Activated naive CD4-positive, alpha-beta T cell treated with anti-CD3 and anti-CD28 coated beads, Interleukin-2, amount 50 U/mL, for 24 hours (primary cell): ENCODE measurements at regions not wholly inside any gene's neighbourhood (a gene's known extent, or its start where the extent isn't known, plus 50 kb on each side); places are given as distances from the start of the nearest gene placed in this dataset.

Source experiments
- H3K27ac Mint-ChIP-seq: one replicate; pipeline ENCODE4 v1.8.0; 2021; ENCODE audit warnings: mild to moderate bottlenecking, mixed read lengths
- H3K27me3 Mint-ChIP-seq: one replicate; pipeline ENCODE4 v1.8.0; 2021; ENCODE audit warnings: mixed read lengths
- H3K36me3 Mint-ChIP-seq: one replicate; pipeline ENCODE4 v1.8.0; 2021; ENCODE audit warnings: mixed read lengths
- H3K4me1 Mint-ChIP-seq: one replicate; pipeline ENCODE4 v1.8.0; 2021; ENCODE audit warnings: mixed read lengths
- H3K4me3 Mint-ChIP-seq: one replicate; pipeline ENCODE4 v1.8.0; 2021; ENCODE audit warnings: mild to moderate bottlenecking, mixed read lengths
- H3K9me3 Mint-ChIP-seq: one replicate; pipeline ENCODE4 v1.8.0; 2021; ENCODE audit warnings: mixed read lengths

GRCh38 chr9:1443450-1443849, 393.3 kb downstream of the DMRT2 start:
- Mint-ChIP-seq H3K4me1 (no peaks in the 10 kb centered on the region), H3K27ac (no peak overlapping the region), H3K9me3 (no peaks in the 10 kb centered on the region), H3K36me3 (no peaks in the 10 kb centered on the region), H3K4me3 (no peak overlapping the region), H3K27me3 (peaks cover 5% of the 10 kb centered on the region)

- Mint-ChIP-seq H3K4me3 (no peak overlapping the region), H3K27ac (no peak overlapping the region), H3K27me3 (no peaks in the 10 kb centered on the region), H3K9me3 (no peaks in the 10 kb centered on the region), H3K36me3 (no peaks in the 10 kb centered on the region), H3K4me1 (no peaks in the 10 kb centered on the region)
These were observed 396.5 kb downstream of the DMRT2 start for GRCh38 chr9:1446671-1447070.

GRCh38 chr9:1453636-1454035, 403.5 kb downstream of the DMRT2 start:
- H3K27ac Mint-ChIP-seq = no peak overlapping the region
- no peaks in the 10 kb centered on the region for H3K4me1 Mint-ChIP-seq
- H3K9me3 Mint-ChIP-seq = no peaks in the 10 kb centered on the region
- H3K36me3 Mint-ChIP-seq = no peaks in the 10 kb centered on the region
- H3K27me3 Mint-ChIP-seq = peaks cover 3% of the 10 kb centered on the region
- no peak overlapping the region for H3K4me3 Mint-ChIP-seq

- H3K27ac Mint-ChIP-seq = no peak overlapping the region
- H3K36me3 Mint-ChIP-seq = no peaks in the 10 kb centered on the region
- H3K27me3 Mint-ChIP-seq = peaks cover 3% of the 10 kb centered on the region
- no peaks in the 10 kb centered on the region for H3K4me1 Mint-ChIP-seq
- no peak overlapping the region for H3K4me3 Mint-ChIP-seq
- H3K9me3 Mint-ChIP-seq = no peaks in the 10 kb centered on the region
These were observed 404.1 kb downstream of the DMRT2 start for GRCh38 chr9:1454211-1454610.

GRCh38 chr9:1454616-1455347, 404.6 kb downstream of the DMRT2 start:
- Mint-ChIP-seq H3K27me3 (peaks cover 3% of the 10 kb centered on the region), H3K27ac (no peak overlapping the region)

GRCh38 chr9:1455766-1456165, 405.6 kb downstream of the DMRT2 start:
- Mint-ChIP-seq H3K27ac (no peak overlapping the region), H3K36me3 (no peaks in the 10 kb centered on the region), H3K9me3 (no peaks in the 10 kb centered on the region), H3K4me1 (no peaks in the 10 kb centered on the region), H3K27me3 (peaks cover 3% of the 10 kb centered on the region), H3K4me3 (no peak overlapping the region)

More at GRCh38 chr9:1454616-1455347, 404.6 kb downstream of the DMRT2 start:
- no peaks in the 10 kb centered on the region for H3K9me3 Mint-ChIP-seq
- H3K36me3 Mint-ChIP-seq = no peaks in the 10 kb centered on the region
- no peaks in the 10 kb centered on the region for H3K4me1 Mint-ChIP-seq
- no peak overlapping the region for H3K4me3 Mint-ChIP-seq

GRCh38 chr9:1456301-1457024, 406.3 kb downstream of the DMRT2 start:
- Mint-ChIP-seq H3K4me1 (no peaks in the 10 kb centered on the region), H3K4me3 (no peak overlapping the region), H3K27ac (no peak overlapping the region), H3K36me3 (no peaks in the 10 kb centered on the region), H3K27me3 (peaks cover 3% of the 10 kb centered on the region), H3K9me3 (no peaks in the 10 kb centered on the region)

GRCh38 chr9:1457460-1457859, 407.3 kb downstream of the DMRT2 start:
- no peaks in the 10 kb centered on the region for H3K27me3 Mint-ChIP-seq
- no peak overlapping the region for H3K4me3 Mint-ChIP-seq
- H3K9me3 Mint-ChIP-seq = no peaks in the 10 kb centered on the region
- H3K4me1 Mint-ChIP-seq = no peaks in the 10 kb centered on the region
- H3K27ac Mint-ChIP-seq = no peak overlapping the region
- no peaks in the 10 kb centered on the region for H3K36me3 Mint-ChIP-seq

- no peaks in the 10 kb centered on the region for H3K36me3 Mint-ChIP-seq
- H3K27me3 Mint-ChIP-seq = no peaks in the 10 kb centered on the region
- no peaks in the 10 kb centered on the region for H3K4me1 Mint-ChIP-seq
- no peaks in the 10 kb centered on the region for H3K9me3 Mint-ChIP-seq
- H3K4me3 Mint-ChIP-seq = no peak overlapping the region
- no peak overlapping the region for H3K27ac Mint-ChIP-seq
These were observed 408.3 kb downstream of the DMRT2 start for GRCh38 chr9:1458503-1458902.

- Mint-ChIP-seq H3K9me3 (no peaks in the 10 kb centered on the region), H3K4me1 (no peaks in the 10 kb centered on the region), H3K4me3 (no peak overlapping the region), H3K27ac (no peak overlapping the region), H3K27me3 (peaks cover 1% of the 10 kb centered on the region), H3K36me3 (no peaks in the 10 kb centered on the region)
These were observed 410.1 kb downstream of the DMRT2 start for GRCh38 chr9:1460143-1460769.

GRCh38 chr9:1461812-1462211, 411.7 kb downstream of the DMRT2 start:
- peaks cover 1% of the 10 kb centered on the region for H3K27me3 Mint-ChIP-seq
- no peak overlapping the region for H3K27ac Mint-ChIP-seq
- no peaks in the 10 kb centered on the region for H3K4me1 Mint-ChIP-seq
- H3K4me3 Mint-ChIP-seq = no peak overlapping the region
- no peaks in the 10 kb centered on the region for H3K36me3 Mint-ChIP-seq
- no peaks in the 10 kb centered on the region for H3K9me3 Mint-ChIP-seq

GRCh38 chr9:1462626-1463308, 412.6 kb downstream of the DMRT2 start:
- H3K4me3 Mint-ChIP-seq = no peak overlapping the region
- no peaks in the 10 kb centered on the region for H3K36me3 Mint-ChIP-seq
- H3K27ac Mint-ChIP-seq = no peak overlapping the region
- H3K27me3 Mint-ChIP-seq = peaks cover 1% of the 10 kb centered on the region
- no peaks in the 10 kb centered on the region for H3K9me3 Mint-ChIP-seq
- H3K4me1 Mint-ChIP-seq = no peaks in the 10 kb centered on the region

- no peak overlapping the region for H3K27ac Mint-ChIP-seq
- H3K36me3 Mint-ChIP-seq = no peaks in the 10 kb centered on the region
- H3K4me1 Mint-ChIP-seq = no peaks in the 10 kb centered on the region
- no peaks in the 10 kb centered on the region for H3K9me3 Mint-ChIP-seq
- H3K27me3 Mint-ChIP-seq = no peaks in the 10 kb centered on the region
- no peak overlapping the region for H3K4me3 Mint-ChIP-seq
These were observed 419.8 kb downstream of the DMRT2 start for GRCh38 chr9:1469996-1470395.

GRCh38 chr9:1473956-1474634, 423.9 kb downstream of the DMRT2 start:
- no peaks in the 10 kb centered on the region for H3K4me1 Mint-ChIP-seq
- no peaks in the 10 kb centered on the region for H3K27me3 Mint-ChIP-seq
- H3K36me3 Mint-ChIP-seq = no peaks in the 10 kb centered on the region
- no peaks in the 10 kb centered on the region for H3K9me3 Mint-ChIP-seq
- no peak overlapping the region for H3K27ac Mint-ChIP-seq
- no peak overlapping the region for H3K4me3 Mint-ChIP-seq

- Mint-ChIP-seq H3K4me3 (no peak overlapping the region), H3K4me1 (no peaks in the 10 kb centered on the region), H3K27ac (no peak overlapping the region), H3K9me3 (no peaks in the 10 kb centered on the region), H3K36me3 (no peaks in the 10 kb centered on the region), H3K27me3 (no peaks in the 10 kb centered on the region)
These were observed 424.5 kb downstream of the DMRT2 start for GRCh38 chr9:1474671-1475070.
